Urothelium cell line (cell line): ENCODE measurements at regions not wholly inside any gene's neighbourhood (a gene's known extent, or its start where the extent isn't known, plus 50 kb on each side); places are given as distances from the start of the nearest gene placed in this dataset.
A peak's percentile ranks its signal among the peaks of the same experiment; 100 is the strongest.

Experiments used
- DNase-seq: peaks from one replicate; pipeline ENCODE4 v3.0.0; 2011; ENCODE audit warnings: low spot score, mixed read lengths
- FAIRE-seq: peaks from 2 replicates; lab custom pipeline; 2011; peaks lifted over from hg19 to GRCh38; lab: Jason Lieb, UNC

- FAIRE-seq: no peak
Measured at GRCh38 chr20:24148372-24148771, 159.8 kb upstream of the GGTLC1 start.

GRCh38 chr20:24147961-24148360 is 159.4 kb upstream of the GGTLC1 start:
- no peak for DNase-seq
- FAIRE-seq: no peak

More at GRCh38 chr20:24148372-24148771, 159.8 kb upstream of the GGTLC1 start:
- no peak for DNase-seq

- DNase-seq (no peak), FAIRE-seq (no peak)
Measured at GRCh38 chr20:24147479-24147878, 158.9 kb upstream of the GGTLC1 start.

DNA sequence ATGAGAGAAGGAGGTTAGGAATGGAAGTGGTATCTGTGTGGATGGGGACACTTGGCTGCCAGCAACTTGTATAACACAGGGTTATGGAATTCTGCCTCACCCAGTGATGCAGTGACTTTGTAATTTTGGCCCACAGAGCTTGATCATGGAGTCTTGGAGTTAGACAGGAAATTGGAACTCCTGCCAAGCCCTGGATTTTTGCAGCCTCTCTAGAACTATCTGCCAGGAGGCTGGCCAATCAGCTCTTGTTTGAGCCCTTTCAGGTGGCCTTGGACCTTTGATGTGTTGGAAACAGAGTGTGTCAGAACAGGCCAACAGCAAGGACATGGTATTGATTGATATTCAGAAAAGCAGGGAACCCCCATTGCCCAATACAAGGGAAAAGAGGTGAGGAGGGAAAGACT is 157.7 kb upstream of the GGTLC1 start:
- no peak for FAIRE-seq
- no peak for DNase-seq

- DNase-seq: no peak
- FAIRE-seq: no peak
Measured at GRCh38 chr20:24144371-24144770, 155.8 kb upstream of the GGTLC1 start.

DNA sequence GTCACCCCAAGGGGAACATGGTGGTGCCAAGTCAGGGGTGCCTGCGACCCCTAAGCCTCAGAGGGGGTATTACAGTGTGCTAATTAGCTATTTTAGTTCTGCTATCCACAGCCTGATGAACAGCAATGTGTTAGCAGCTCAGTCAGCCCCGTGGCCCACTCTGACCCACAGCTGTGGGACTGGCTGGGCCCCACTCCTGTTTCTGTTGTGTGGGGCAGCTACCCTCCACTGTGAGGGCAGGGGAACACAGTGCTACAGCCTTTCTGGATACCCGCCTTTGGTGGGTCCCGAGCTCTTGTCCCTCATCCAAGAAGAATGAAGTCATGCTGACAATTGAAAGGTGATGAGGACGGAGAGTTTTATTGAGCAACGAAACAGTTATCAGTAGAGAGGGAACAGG is 152.5 kb upstream of the GGTLC1 start:
- FAIRE-seq (no peak), DNase-seq (no peak)

GRCh38 chr20:24139846-24140245 is 151.3 kb upstream of the GGTLC1 start:
- no peak for FAIRE-seq

GRCh38 chr20:24138951-24139350 is 150.4 kb upstream of the GGTLC1 start:
- DNase-seq (no peak), FAIRE-seq (no peak)

More at GRCh38 chr20:24139846-24140245, 151.3 kb upstream of the GGTLC1 start:
- no peak for DNase-seq

DNA sequence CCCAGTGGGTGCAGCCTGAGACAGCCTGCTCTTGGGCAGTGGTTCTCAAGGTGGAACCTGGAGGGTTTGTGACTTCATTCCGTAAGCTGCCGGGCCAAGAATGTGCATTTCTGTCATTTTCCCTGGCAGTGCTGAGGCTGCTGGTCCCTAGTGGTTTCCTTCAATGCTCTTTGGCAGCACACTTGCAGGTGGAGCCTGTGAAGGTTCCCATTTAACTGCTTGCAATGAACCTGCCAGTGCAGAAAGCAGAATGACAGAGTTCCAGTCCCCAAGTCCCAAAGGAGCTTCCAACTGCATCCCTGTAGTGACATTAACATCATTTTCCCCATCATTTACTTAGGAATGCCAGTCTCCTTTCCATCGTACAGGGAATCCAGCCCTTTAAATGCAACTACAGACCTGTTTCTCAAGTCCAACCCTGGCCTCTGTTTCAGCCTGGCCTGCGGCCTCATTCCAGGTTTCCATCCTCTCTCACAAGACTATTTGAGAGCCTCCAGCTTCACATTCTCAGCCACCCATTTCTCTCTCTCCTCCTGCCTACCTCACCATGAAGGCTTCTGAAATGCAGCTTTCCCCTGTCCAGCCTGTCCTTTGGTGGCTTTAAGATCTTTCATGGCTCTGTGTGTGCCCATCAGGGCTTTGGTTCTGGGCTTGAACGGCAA is 149.7 kb upstream of the GGTLC1 start:
- DNase-seq (no peak), FAIRE-seq (no peak)

DNA sequence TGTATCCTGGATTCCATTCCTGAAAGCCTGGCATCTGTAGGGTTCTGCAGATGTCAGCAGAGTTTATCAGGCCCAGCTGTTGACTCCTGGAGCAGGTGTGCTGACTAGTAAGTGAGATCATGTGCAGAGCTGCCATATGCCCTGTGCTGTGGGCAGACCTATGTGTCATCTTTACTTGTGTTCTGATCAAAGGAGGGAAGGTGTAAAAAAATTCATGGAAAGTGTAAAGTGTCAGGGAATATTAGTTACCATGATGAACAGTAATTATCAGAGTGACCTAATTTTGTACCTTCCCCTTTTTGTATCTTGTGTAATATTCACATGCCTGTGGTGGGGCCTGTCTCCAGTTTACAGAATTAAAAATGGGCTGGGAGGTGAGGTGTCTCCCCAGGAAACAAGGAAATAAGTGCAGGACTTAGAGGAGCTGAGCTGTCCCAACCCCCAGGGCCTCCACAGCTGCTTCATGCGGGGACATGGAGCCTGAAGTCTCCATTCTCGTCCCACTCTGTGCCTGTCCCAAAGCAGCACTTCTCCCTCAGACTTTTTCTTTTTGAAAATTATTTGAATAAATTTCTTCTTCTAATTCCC is 148.2 kb upstream of the GGTLC1 start:
- FAIRE-seq (no peak), DNase-seq (no peak)

DNA sequence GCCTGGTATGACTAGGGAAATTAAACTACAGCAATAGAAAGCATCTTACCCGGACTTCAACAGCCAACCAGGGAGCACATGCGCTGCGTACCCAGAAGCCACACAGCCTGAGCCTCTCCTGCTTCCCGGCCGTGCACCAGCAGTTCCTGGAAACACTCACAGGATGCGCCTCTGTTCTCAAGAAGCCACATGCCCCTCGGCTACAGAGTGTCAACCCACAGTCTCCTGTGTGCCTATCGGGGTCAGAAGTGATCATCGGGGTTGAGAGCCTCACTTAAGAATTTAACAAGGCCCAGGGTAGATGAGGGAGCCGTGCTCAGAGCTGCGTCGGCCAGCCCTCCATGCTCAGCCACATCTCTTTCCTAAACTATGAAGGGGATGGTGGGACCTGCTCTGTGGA is 147.2 kb upstream of the GGTLC1 start:
- FAIRE-seq (no peak), DNase-seq (no peak)

- DNase-seq (no peak), FAIRE-seq (no peak)
Measured at GRCh38 chr20:24134930-24135329, 146.4 kb upstream of the GGTLC1 start.

DNA sequence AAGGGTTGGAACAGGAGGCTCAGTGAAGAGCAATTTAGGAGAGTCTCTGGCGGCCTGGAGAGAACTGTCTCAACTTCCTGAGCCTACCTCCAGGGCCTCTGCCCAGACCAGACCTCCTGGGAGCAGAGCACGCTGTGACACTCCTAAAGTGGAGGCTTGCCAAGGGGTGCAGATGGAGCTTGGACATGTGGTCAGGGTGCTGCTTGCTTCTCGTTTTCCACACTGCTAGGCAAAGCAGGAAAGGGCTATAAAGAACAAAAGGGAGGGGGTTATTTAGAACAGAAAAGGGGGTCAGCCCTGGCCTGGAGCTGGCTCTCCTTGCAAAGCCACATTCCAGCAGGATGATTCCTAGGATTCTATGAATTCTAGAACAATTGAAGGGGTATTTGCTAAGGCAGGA is 145.7 kb upstream of the GGTLC1 start:
- no peak for DNase-seq
- no peak for FAIRE-seq

- FAIRE-seq: peak; percentile 5
- DNase-seq: no peak
Measured at GRCh38 chr20:24132246-24132645, 143.7 kb upstream of the GGTLC1 start.

- FAIRE-seq: no peak
Measured at GRCh38 chr20:24131684-24132083, 143.1 kb upstream of the GGTLC1 start.

GRCh38 chr20:24131281-24131680 is 142.7 kb upstream of the GGTLC1 start:
- FAIRE-seq: no peak
- DNase-seq: no peak

More at GRCh38 chr20:24131684-24132083, 143.1 kb upstream of the GGTLC1 start:
- no peak for DNase-seq

DNA sequence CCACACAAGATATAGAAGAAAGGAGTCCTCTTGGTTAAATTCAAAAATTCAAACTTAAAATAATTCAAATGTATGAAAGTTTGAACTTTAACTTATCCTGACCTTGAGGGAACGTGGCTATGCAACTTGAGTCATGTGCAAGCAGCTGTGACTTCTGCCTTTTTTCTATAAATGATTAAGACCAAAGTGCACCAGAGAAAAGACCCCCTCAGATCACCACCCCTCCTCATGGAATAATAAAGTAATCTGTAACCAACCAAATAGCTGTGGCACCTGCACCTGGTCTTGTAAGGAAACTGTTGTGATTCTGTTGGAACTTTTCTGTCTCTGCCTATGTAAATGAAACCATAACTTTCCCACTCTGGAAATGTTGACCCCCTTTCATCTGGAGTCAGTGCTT is 141.1 kb upstream of the GGTLC1 start:
- FAIRE-seq: no peak
- no peak for DNase-seq

- DNase-seq (no peak), FAIRE-seq (no peak)
Measured at GRCh38 chr20:24124951-24125650, 136.5 kb upstream of the GGTLC1 start.

GRCh38 chr20:24124003-24124402 is 135.4 kb upstream of the GGTLC1 start:
- FAIRE-seq: no peak
- no peak for DNase-seq

DNA sequence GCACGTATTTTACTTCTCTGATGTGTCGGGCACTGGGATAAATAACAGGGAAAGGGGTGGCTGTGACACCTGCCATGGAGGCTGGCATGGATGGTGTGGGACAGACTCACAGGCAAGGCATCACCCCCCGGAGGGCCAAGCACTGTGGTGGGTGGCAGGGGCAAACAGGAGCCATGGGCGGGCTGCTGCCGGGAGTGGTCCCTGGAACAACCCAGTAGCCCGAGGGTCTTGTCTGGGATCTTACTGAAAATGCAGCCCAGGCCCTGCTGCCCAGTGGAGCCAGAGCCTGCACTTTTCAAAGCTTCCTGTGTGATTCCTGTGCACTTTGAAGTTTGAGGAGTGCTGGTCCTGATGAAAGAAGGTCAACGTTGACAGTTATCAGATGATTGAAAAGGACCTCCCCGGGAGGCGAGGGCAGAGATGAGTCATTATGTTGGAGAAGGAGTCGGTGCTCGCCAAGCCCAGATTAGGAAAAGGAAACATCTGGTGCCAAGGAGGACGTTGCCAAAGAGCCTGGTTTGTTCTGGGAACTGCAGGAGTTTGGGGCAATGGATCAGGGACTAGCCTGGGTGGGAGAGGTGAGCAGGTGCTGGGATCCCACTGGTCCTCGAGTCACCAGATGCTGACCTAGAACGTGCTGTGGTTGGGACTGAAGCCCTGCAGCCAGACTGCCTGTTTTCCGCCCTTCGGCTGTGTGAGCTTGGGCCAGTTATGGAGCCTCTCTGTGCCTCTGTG is 130.0 kb upstream of the GGTLC1 start:
- FAIRE-seq: no peak
- DNase-seq: peak; percentile 47

GRCh38 chr20:24118034-24118433 is 129.5 kb upstream of the GGTLC1 start:
- FAIRE-seq (no peak), DNase-seq (no peak)
